Transverse colon (tissue), 4 donors: ENCODE measurements at regions not wholly inside any gene's neighbourhood (a gene's known extent, or its start where the extent isn't known, plus 50 kb on each side); places are given as distances from the start of the nearest gene placed in this dataset.

Experiments
- DNase-seq: peaks from one replicate; pipeline ENCODE4 v3.0.0-alpha.2; 2019
- H3K27ac ChIP-seq, 4 donors: fragments of 200-600 bp; sonication (generic); 2 replicates each; pipeline ENCODE4 v1.5.1; 2016 to 2018; ENCODE audit warnings: inconsistent platforms in 4 of 4
- H3K27me3 ChIP-seq: fragments of 200-600 bp; sonication (generic); 2 replicates; pipeline ENCODE4 v1.5.1; 2017; ENCODE audit warnings: inconsistent platforms
- H3K36me3 ChIP-seq, 4 donors: fragments of 200-600 bp; sonication (generic); 2 replicates each; pipeline ENCODE4 v1.5.1; 2017 to 2019; ENCODE audit warnings: inconsistent platforms in 4 of 4
- H3K4me1 ChIP-seq, 4 donors: fragments of 200-600 bp; sonication (generic); 2 replicates each; pipeline ENCODE4 v1.5.1; 2017 to 2020; ENCODE audit warnings: inconsistent platforms in 4 of 4
- H3K4me3 ChIP-seq, 4 donors: fragments of 200-600 bp; sonication (generic); 1 replicate in 1 of 4; 2 replicates in 3 of 4; pipeline versions ENCODE4 v1.5.1 to v1.6.1; 2017 to 2019; ENCODE audit warnings: inconsistent platforms in 4 of 4
- H3K9me3 ChIP-seq, 2 donors: fragments of 200-600 bp; sonication (generic); 2 replicates each; pipeline ENCODE4 v1.5.1; 2017 to 2019; ENCODE audit warnings: inconsistent platforms in 2 of 2
- EP300 ChIP-seq: sonication (generic); formaldehyde crosslinking; IDR thresholded peaks from one replicate; pipeline ENCODE4 v1.6.1; 2017; ENCODE audit warnings: antibody characterized with exemption, low read depth
- POLR2A ChIP-seq: fragments of 450-650 bp; IDR thresholded peaks from one replicate; pipeline ENCODE4 v1.6.1; 2016; ENCODE audit warnings: antibody characterized with exemption, mild to moderate bottlenecking, moderate library complexity
- POLR2AphosphoS5 ChIP-seq, 3 donors: sonication (generic); formaldehyde crosslinking; IDR thresholded peaks; one replicate each; pipeline ENCODE4 v1.6.1; 2016; ENCODE audit warnings: antibody characterized with exemption in 3 of 3
- WGBS, 2 donors: methylation state at CpG; one replicate each; pipeline ENCODE4 v1.1.5; 2018; ENCODE audit warnings: low coverage in 1 of 2; 5-methylcytosine and 5-hydroxymethylcytosine counted together
- in situ Hi-C, 4 donors: fragments of 200-750 bp; cut with MboI; loops; one replicate each; pipeline versions ENCODE4 v1.15.0 to v1.15.1; 2017; ENCODE audit warnings: low sequenced_read_pairs in 3 of 4, low pct_ligation_motif_present in 1 of 4, low pct_unique_long_range_greater_than_20kb in 1 of 4
- intact Hi-C: fragments of 100-400 bp; cut with DNase I; formaldehyde crosslinking; loops from one replicate; pipeline ENCODE4 v1.15.1; 2023; ENCODE audit warnings: low total_unique reads
- TF ChIP-seq, protein P1 (sequence below), 5 experiments: fragments of 200-600 bp in 3 of 5; fragments of 450-650 bp in 2 of 5; sonication (generic) in 3 of 5; IDR thresholded peaks; 1 replicate in 2 of 5; 2 replicates in 3 of 5; pipeline ENCODE4 v1.5.1; 2016 to 2017; ENCODE audit warnings: antibody characterized with exemption in 5 of 5, inconsistent platforms in 3 of 5, mild to moderate bottlenecking in 2 of 5, moderate library complexity in 1 of 5

DNA sequence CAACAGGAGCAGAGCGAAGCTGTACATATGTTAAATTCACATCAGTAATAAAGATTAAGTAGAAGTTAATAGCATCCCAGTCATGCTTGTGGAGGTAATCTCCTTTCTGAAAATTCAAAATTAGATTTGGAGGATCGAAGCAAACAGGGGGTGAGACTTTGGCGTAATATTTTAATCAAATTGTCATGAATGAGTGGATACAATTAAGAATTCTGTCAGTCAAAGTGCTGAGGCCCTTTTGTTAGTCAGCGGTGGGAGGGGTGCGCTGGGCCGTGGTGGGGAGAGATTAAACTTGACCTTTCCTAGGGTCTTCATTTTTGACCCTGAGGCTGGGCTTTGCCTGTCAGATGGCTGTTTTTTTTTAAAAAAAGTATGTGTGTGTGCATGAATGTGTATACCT is 226.7 kb downstream of the VRK1 start:
- intact Hi-C loops = no loop called here
- Histone ChIP-seq H3K27me3 (peaks cover 13% of the 10 kb centered on the region), H3K36me3 (no peaks in the 10 kb centered on the region), H3K9me3 (no peaks in the 10 kb centered on the region), H3K4me3 (no peak overlapping the region), H3K27ac (no peak overlapping the region), H3K4me1 (no peaks in the 10 kb centered on the region)
- in situ Hi-C loops = no loop called here
- no peak for DNase-seq
- TF ChIP-seq POLR2AphosphoS5 (IDR thresholded peaks at IDR 0.05) (no peak), EP300 (no peak)
- TF ChIP-seq, protein P1, sequence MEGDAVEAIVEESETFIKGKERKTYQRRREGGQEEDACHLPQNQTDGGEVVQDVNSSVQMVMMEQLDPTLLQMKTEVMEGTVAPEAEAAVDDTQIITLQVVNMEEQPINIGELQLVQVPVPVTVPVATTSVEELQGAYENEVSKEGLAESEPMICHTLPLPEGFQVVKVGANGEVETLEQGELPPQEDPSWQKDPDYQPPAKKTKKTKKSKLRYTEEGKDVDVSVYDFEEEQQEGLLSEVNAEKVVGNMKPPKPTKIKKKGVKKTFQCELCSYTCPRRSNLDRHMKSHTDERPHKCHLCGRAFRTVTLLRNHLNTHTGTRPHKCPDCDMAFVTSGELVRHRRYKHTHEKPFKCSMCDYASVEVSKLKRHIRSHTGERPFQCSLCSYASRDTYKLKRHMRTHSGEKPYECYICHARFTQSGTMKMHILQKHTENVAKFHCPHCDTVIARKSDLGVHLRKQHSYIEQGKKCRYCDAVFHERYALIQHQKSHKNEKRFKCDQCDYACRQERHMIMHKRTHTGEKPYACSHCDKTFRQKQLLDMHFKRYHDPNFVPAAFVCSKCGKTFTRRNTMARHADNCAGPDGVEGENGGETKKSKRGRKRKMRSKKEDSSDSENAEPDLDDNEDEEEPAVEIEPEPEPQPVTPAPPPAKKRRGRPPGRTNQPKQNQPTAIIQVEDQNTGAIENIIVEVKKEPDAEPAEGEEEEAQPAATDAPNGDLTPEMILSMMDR (IDR thresholded peaks at IDR 0.05) = no peak
- WGBS, 2 donors = 89 to 90% methylated on average over 6 of the region's 6 CpGs

DNA sequence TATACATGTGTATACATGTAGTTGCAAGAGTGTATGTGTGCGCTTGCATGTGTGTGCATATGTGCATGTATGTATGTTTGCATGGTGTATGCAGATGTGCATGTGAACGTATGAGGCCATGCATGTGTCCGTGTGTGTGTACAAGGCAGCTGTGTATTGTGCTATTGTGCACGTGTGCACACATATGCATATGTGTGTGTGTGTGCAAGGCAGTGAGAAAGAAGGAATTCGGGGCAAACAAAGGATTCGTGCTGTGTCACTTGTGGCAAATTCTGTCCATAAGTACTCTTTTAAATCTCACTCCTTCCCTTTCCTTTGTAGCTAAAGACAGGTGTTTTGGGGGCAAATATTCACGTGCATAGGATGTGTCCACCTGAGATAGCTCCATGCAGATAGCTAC is 227.1 kb downstream of the VRK1 start:
- in situ Hi-C loops = no loop called here
- no peak for DNase-seq
- H3K36me3 ChIP-seq = no peaks in the 10 kb centered on the region
- H3K4me3 ChIP-seq = no peak overlapping the region
- TF ChIP-seq EP300 (no peak), POLR2AphosphoS5 (IDR thresholded peaks at IDR 0.05) (no peak), POLR2A (no peak)
- TF ChIP-seq, protein P1 (IDR thresholded peaks at IDR 0.05) = no peak
- H3K27me3 ChIP-seq = peaks cover 13% of the 10 kb centered on the region
- no peaks in the 10 kb centered on the region for H3K4me1 ChIP-seq
- WGBS, 2 donors = 83 to 87% methylated on average over 7 of the region's 7 CpGs
- no peak overlapping the region for H3K27ac ChIP-seq
- intact Hi-C loops = no loop called here
- H3K9me3 ChIP-seq = no peaks in the 10 kb centered on the region

DNA sequence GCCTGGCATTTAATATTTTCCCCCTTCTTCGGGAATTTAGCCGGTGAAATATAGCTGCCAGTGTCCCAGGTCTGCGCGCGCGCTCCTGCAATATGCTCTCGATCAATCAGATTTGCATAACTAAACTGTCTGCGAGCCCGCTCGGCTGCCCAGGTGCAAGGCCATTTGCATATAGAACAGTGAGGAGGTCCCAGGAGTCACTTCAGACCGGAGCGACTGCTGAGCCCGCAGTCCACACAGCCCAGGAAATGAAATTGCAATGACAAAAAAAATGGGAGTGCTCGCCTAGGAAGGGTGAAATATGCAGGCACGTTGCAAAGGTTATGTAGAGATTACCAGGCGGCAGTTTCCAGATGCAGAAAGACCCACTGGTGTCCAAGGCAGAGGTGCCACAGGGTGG is 228.5 kb downstream of the VRK1 start:
- Histone ChIP-seq H3K36me3 (no peaks in the 10 kb centered on the region), H3K9me3 (no peaks in the 10 kb centered on the region), H3K27ac (no peak overlapping the region), H3K4me1 (no peaks in the 10 kb centered on the region), H3K27me3 (peaks cover 13% of the 10 kb centered on the region), H3K4me3 (no peak overlapping the region)
- in situ Hi-C loops (no loop called here), intact Hi-C loops (no loop called here)
- 42 to 44% methylated on average over 6 to 16 of the region's 16 CpGs for WGBS, 2 donors
- TF ChIP-seq POLR2A = no peak
- TF ChIP-seq EP300 = no peak
- TF ChIP-seq, protein P1 (IDR thresholded peaks at IDR 0.05) = no peak
- TF ChIP-seq POLR2AphosphoS5 (IDR thresholded peaks at IDR 0.05) = no peak
- no peak for DNase-seq

DNA sequence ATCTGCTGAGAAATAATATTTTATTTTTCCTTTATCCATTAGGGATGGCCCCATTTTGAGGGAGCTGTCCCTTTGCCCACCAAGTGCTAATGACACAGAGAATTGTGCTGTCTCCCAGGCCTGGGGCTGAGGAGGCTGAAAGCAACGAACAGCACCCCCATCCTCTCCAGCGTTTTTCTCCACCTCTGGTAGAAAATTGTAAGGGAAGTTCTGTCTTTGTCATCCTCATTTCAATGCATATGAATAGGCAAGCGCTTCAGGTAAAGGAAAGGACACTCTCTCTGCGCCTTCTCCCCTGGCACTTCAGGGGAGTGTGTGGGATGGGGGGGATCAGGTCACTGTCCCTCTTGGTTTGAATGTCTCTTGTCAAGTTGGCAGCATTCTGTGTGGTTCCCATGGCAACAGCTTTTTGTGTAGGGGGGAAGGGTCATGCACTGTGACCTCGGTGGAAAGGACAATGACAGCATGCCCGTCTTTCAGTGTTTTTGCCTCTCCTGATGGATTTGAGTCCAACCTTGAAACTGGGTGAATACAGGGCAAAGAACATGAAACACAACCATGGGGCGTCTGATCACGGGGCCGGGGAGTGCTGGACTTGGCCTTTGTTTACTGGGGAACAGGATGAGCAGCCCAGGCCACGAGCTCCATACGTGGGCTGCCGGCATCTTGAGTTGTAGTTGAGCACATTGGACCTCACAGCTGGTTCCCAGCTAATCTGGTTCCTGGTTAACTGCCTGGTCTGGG is 230.2 kb downstream of the VRK1 start:
- TF ChIP-seq EP300 (no peak), POLR2AphosphoS5 (IDR thresholded peaks at IDR 0.05) (no peak)
- TF ChIP-seq, protein P1 (IDR thresholded peaks at IDR 0.05) = no peak

More for the DNA sequence above, 230.2 kb downstream of the VRK1 start:
- in situ Hi-C loops = no loop called here
- H3K9me3 ChIP-seq = no peaks in the 10 kb centered on the region
- H3K27ac ChIP-seq = no peak overlapping the region
- DNase-seq = no peak
- peaks cover 24% of the 10 kb centered on the region for H3K27me3 ChIP-seq
- intact Hi-C loops = no loop called here
- H3K36me3 ChIP-seq = no peaks in the 10 kb centered on the region
- H3K4me3 ChIP-seq = no peak overlapping the region
- 37 to 64% methylated on average over 4 to 12 of the region's 12 CpGs for WGBS, 2 donors
- no peaks in the 10 kb centered on the region for H3K4me1 ChIP-seq
